ENCODE measurements at regions not wholly inside any gene's neighbourhood (a gene's known extent, or its start where the extent isn't known, plus 50 kb on each side); places are given as distances from the start of the nearest gene placed in this dataset.

DNA sequence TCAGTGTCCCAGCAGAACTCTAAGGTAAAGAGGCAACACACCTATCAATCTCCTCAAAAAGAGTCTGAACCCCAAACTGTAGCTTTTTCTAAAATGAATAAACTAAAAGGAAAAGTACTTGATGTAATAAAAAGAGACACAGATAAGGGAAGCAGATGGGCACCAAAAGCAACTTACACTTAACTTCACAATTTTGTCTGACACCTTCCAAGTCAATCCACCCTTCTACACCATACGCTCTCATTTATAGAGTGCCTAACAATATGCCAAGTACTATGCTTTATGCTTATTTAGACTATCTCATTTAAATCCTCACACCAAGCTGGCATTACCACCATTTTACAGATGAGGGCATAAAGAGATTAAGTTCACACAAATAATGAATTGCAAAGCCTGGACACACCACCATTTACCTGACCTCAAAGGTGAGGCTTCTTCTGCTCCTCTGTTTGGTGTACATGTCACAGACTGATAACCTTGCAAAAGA, 90.6 kb upstream of the DST start:
- Histone ChIP-seq H2AFZ (ENCODE audit: control insufficient read depth, low read depth, low read length) (no peak overlapping the region), H3K4me3 (no peak overlapping the region), H3K36me3 (ENCODE audit: control insufficient read depth in 2 of 2, insufficient read depth in 2 of 2, low read length in 1 of 2) (peaks cover 0 to 4% of the 10 kb centered on the region in 2 experiments; a peak in 1 of 4 replicates), H3K79me2 (ENCODE audit: control insufficient read depth, insufficient read depth, low read length) (peaks cover 20% of the 10 kb centered on the region), H3K4me1 (ENCODE audit: control insufficient read depth, insufficient read depth, low read length) (peaks cover 6% of the 10 kb centered on the region), H3K27ac (ENCODE audit: control insufficient read depth, insufficient read depth) (no peak overlapping the region), H3K9me3 (replicated peaks; ENCODE audit: control insufficient read depth, insufficient read depth, low read length) (no peaks in the 10 kb centered on the region; the same call in 2 of the 3 replicates), H3K9ac (ENCODE audit: control insufficient read depth, insufficient read depth, low read length) (no peak overlapping the region), H4K20me1 (ENCODE audit: control insufficient read depth, insufficient read depth) (no peaks in the 10 kb centered on the region), H3K4me2 (ENCODE audit: control insufficient read depth, insufficient read depth) (no peak overlapping the region), H3K27me3 (replicated peaks in 1 of 2; ENCODE audit: control insufficient read depth in 2 of 2, insufficient read depth in 2 of 2, low read length in 1 of 2) (no peaks in the 10 kb centered on the region)
- ChIA-PET POLR2A (interaction anchor here (1.4 kb wide), 2 partner anchors 10 to 11 kb away, joined by 4 to 5 read pairs; no protein-coding TSS in a partner anchor), SMC1A (ENCODE audit: uncharacterized antibody, unreplicated experiment) (interaction anchor here (0.9 to 2.8 kb wide), 9 partner anchors 9 to 132 kb away, joined by 3 to 10 read pairs (median 3); no protein-coding TSS in a partner anchor), CTCF (interaction anchor here (0.7 to 3.3 kb wide), 5 partner anchors 13 to 118 kb away, joined by 3 to 15 read pairs (median 4); no protein-coding TSS in a partner anchor), RAD21 (ENCODE audit: unreplicated experiment) (interaction anchor here (1.2 to 1.6 kb wide), 3 partner anchors 9 to 24 kb away, joined by 3 to 5 read pairs (median 4); no protein-coding TSS in a partner anchor)
- TF ChIP-seq, protein P1, sequence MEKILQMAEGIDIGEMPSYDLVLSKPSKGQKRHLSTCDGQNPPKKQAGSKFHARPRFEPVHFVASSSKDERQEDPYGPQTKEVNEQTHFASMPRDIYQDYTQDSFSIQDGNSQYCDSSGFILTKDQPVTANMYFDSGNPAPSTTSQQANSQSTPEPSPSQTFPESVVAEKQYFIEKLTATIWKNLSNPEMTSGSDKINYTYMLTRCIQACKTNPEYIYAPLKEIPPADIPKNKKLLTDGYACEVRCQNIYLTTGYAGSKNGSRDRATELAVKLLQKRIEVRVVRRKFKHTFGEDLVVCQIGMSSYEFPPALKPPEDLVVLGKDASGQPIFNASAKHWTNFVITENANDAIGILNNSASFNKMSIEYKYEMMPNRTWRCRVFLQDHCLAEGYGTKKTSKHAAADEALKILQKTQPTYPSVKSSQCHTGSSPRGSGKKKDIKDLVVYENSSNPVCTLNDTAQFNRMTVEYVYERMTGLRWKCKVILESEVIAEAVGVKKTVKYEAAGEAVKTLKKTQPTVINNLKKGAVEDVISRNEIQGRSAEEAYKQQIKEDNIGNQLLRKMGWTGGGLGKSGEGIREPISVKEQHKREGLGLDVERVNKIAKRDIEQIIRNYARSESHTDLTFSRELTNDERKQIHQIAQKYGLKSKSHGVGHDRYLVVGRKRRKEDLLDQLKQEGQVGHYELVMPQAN (conservative IDR thresholded peaks at IDR 0.05) = no peak
- TF ChIP-seq MYB (IDR thresholded peaks at IDR 0.05; ENCODE audit: borderline replicate concordance, low read depth, low read length) (no peak), POLR2AphosphoS2 (IDR thresholded peaks at IDR 0.05; ENCODE audit: low read depth, low read length) (no peak), TCF3 (IDR thresholded peaks at IDR 0.05; ENCODE audit: borderline replicate concordance, insufficient read depth, low read depth, low read length) (no peak), CREM (IDR thresholded peaks at IDR 0.05; ENCODE audit: low read depth) (no peak), HDGF (IDR thresholded peaks at IDR 0.05) (no peak), SPI1 (IDR thresholded peaks at IDR 0.05; ENCODE audit: borderline replicate concordance, insufficient read depth, low read depth, low read length) (no peak), CHD4 (IDR thresholded peaks at IDR 0.05) (no peak), STAT1 (conservative IDR thresholded peaks at IDR 0.05) (no peak), LARP7 (IDR thresholded peaks at IDR 0.05) (no peak), ZNF384 (IDR thresholded peaks at IDR 0.05; ENCODE audit: borderline replicate concordance, low read depth, low read length) (no peak), CBX5 (IDR thresholded peaks at IDR 0.05; ENCODE audit: low read depth) (no peak), IKZF2 (IDR thresholded peaks at IDR 0.05) (no peak), NRF1 (conservative IDR thresholded peaks at IDR 0.05; ENCODE audit: low read depth, low read length) (no peak), JUND (IDR thresholded peaks at IDR 0.05; ENCODE audit: low read depth, low read length) (no peak), MYC (IDR thresholded peaks at IDR 0.05; ENCODE audit: insufficient read depth, insufficient read length, insufficient replicate concordance, low read length, severe bottlenecking) (no peak)
- TF ChIP-seq, protein P2, sequence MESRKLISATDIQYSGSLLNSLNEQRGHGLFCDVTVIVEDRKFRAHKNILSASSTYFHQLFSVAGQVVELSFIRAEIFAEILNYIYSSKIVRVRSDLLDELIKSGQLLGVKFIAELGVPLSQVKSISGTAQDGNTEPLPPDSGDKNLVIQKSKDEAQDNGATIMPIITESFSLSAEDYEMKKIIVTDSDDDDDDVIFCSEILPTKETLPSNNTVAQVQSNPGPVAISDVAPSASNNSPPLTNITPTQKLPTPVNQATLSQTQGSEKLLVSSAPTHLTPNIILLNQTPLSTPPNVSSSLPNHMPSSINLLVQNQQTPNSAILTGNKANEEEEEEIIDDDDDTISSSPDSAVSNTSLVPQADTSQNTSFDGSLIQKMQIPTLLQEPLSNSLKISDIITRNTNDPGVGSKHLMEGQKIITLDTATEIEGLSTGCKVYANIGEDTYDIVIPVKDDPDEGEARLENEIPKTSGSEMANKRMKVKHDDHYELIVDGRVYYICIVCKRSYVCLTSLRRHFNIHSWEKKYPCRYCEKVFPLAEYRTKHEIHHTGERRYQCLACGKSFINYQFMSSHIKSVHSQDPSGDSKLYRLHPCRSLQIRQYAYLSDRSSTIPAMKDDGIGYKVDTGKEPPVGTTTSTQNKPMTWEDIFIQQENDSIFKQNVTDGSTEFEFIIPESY (IDR thresholded peaks at IDR 0.05) = no peak
- FAIRE-seq (no peak), DNase-seq (ENCODE audit: low read depth, low spot score) (no peak), ATAC-seq (no peak)
- BruUV-seq (replicated peaks) = no TSS peak
- 100% methylated on average over 1 of the region's 1 CpG for WGBS (ENCODE audit: insufficient coverage, insufficient replicate concordance, low lambda C conversion rate, missing lambda C conversion rate)
- intact Hi-C loops (cut with micrococcal nuclease; ENCODE audit: unreplicated experiment) = no loop called here
- in situ Hi-C loops (cut with MboI) = no loop called here
